IMR-90 (cell line): ENCODE measurements at regions not wholly inside any gene's neighbourhood (a gene's known extent, or its start where the extent isn't known, plus 50 kb on each side); places are given as distances from the start of the nearest gene placed in this dataset.

Source experiments
- ATAC-seq: fragments of 200-7000 bp; cut with Tn5 transposase; 2 replicates; pipeline ENCODE4 v1.9.1; 2020; ENCODE audit warnings: low read depth, mild to moderate bottlenecking, moderate library complexity
- BruUV-seq: library from RNA; stranded (reverse); fragments of 400-500 nt; replicated peaks from 2 replicates; lab custom pipeline; 2021; lab: Mats Ljungman, UMichigan
- CTCF ChIA-PET: fragments of 300-600 bp; formaldehyde crosslinking; extraction: SDS; loops from one replicate; lab custom pipeline; 2021; ENCODE audit warnings: antibody characterized with exemption; lab: Yijun Ruan, JAX
- POLR2A ChIA-PET: fragments of 300-600 bp; sonication (Branson Sonifier 250); formaldehyde crosslinking; loops from one replicate; lab custom pipeline; 2022; ENCODE audit warnings: antibody characterized with exemption; ENCODE audit not compliant: unreplicated experiment; lab: Charles Lee
- DNase-seq: peaks from one replicate; pipeline ENCODE4 v3.0.0; 2013
- H2AFZ ChIP-seq: replicated peaks from 2 replicates; pipeline ENCODE3; 2013; ENCODE audit warnings: low read length, mild to moderate bottlenecking; ENCODE audit not compliant: poor library complexity
- H2AK5ac ChIP-seq: 2 replicates; pipeline ENCODE4 v1.6.1; 2013; ENCODE audit warnings: low read depth, low read length, inconsistent platforms
- H2AK9ac ChIP-seq: replicated peaks from 2 replicates; pipeline ENCODE3; 2013; ENCODE audit warnings: mild to moderate bottlenecking, low read depth, low read length, moderate library complexity; ENCODE audit not compliant: poor library complexity
- H2BK120ac ChIP-seq: 2 replicates; pipeline ENCODE4 v1.6.1; 2013; ENCODE audit warnings: low read depth, low read length, inconsistent platforms
- H2BK15ac ChIP-seq: 3 replicates; pipeline ENCODE4 v1.6.1; 2013; ENCODE audit warnings: low read depth, low read length, inconsistent platforms
- H2BK20ac ChIP-seq: 2 replicates; pipeline ENCODE4 v1.6.1; 2013; ENCODE audit warnings: low read depth, mild to moderate bottlenecking, inconsistent platforms, low read length, moderate library complexity
- H2BK5ac ChIP-seq: 2 replicates; pipeline ENCODE4 v1.6.1; 2013; ENCODE audit warnings: mild to moderate bottlenecking, low read depth, low read length, inconsistent platforms; ENCODE audit not compliant: poor library complexity, severe bottlenecking
- H3K14ac ChIP-seq: replicated peaks from 2 replicates; pipeline ENCODE4 v1.6.1; 2013; ENCODE audit warnings: low read depth, low read length, inconsistent platforms
- H3K18ac ChIP-seq: 2 replicates; pipeline ENCODE4 v1.6.1; 2013; ENCODE audit warnings: low read depth, low read length, control low read depth
- H3K23ac ChIP-seq: 2 replicates; pipeline ENCODE4 v1.6.1; 2013; ENCODE audit warnings: low read depth, low read length, inconsistent platforms
- H3K27ac ChIP-seq: 2 replicates; pipeline ENCODE4 v1.5.1; 2013; ENCODE audit warnings: mild to moderate bottlenecking, control low read depth, low read length; ENCODE audit not compliant: insufficient read depth
- H3K27me3 ChIP-seq: 2 replicates; pipeline ENCODE4 v1.6.1; 2013; ENCODE audit warnings: low read length; ENCODE audit not compliant: control insufficient read depth, insufficient read depth
- H3K36me3 ChIP-seq: 2 replicates; pipeline ENCODE4 v1.6.1; 2013; ENCODE audit warnings: low read length, mixed read lengths; ENCODE audit not compliant: control insufficient read depth, insufficient read depth
- H3K4ac ChIP-seq: 2 replicates; pipeline ENCODE4 v1.6.1; 2013; ENCODE audit warnings: low read depth, low read length, inconsistent platforms
- H3K4me1 ChIP-seq: 2 replicates; pipeline ENCODE4 v1.6.1; 2013; ENCODE audit warnings: low read length, mixed read lengths; ENCODE audit not compliant: control insufficient read depth, insufficient read depth
- H3K4me2 ChIP-seq: 2 replicates; pipeline ENCODE4 v1.6.1; 2013; ENCODE audit warnings: low read depth, mild to moderate bottlenecking, control low read depth, low read length, moderate library complexity
- H3K4me3 ChIP-seq: 2 replicates; pipeline ENCODE4 v1.5.1; 2013; ENCODE audit warnings: low read depth, mild to moderate bottlenecking, control low read depth, low read length, moderate library complexity; ENCODE audit not compliant: insufficient read depth
- H3K56ac ChIP-seq: 2 replicates; pipeline ENCODE4 v1.6.1; 2013; ENCODE audit warnings: low read length, inconsistent platforms; ENCODE audit not compliant: insufficient read depth; ENCODE audit errors: extremely low read depth
- H3K79me1 ChIP-seq, 2 experiments: 2 replicates each; pipeline ENCODE4 v1.6.1; 2013; ENCODE audit warnings: low read length in 2 of 2, inconsistent platforms in 1 of 2, low read depth in 1 of 2
- H3K9ac ChIP-seq: 2 replicates; pipeline ENCODE4 v1.6.1; 2013; ENCODE audit warnings: low read depth, low read length, control low read depth
- H3K9me1 ChIP-seq: 2 replicates; pipeline ENCODE4 v1.6.1; 2013; ENCODE audit warnings: low read length, inconsistent platforms; ENCODE audit not compliant: insufficient read depth
- H3K9me3 ChIP-seq: 2 replicates; pipeline ENCODE4 v1.6.1; 2013; ENCODE audit warnings: low read length; ENCODE audit not compliant: control insufficient read depth, insufficient read depth
- H4K20me1 ChIP-seq: 2 replicates; pipeline ENCODE4 v1.6.1; 2013; ENCODE audit warnings: low read length, inconsistent platforms; ENCODE audit not compliant: insufficient read depth
- H4K5ac ChIP-seq: 2 replicates; pipeline ENCODE4 v1.6.1; 2013; ENCODE audit warnings: mild to moderate bottlenecking, low read depth, low read length, control low read depth
- H4K8ac ChIP-seq, 2 experiments: 2 replicates each; pipeline ENCODE4 v1.6.1; 2013; ENCODE audit warnings: low read depth in 2 of 2, low read length in 2 of 2, control low read depth in 1 of 2, inconsistent platforms in 1 of 2
- H4K91ac ChIP-seq: 2 replicates; pipeline ENCODE4 v1.6.1; 2013; ENCODE audit warnings: low read depth, low read length, inconsistent platforms; ENCODE audit not compliant: insufficient read depth
- CEBPB ChIP-seq: IDR thresholded peaks from 2 replicates; pipeline ENCODE4 v1.6.1; 2012; ENCODE audit warnings: low read depth, low read length, improper control_type of control experiment
- CHD1 ChIP-seq: IDR thresholded peaks from 2 replicates; pipeline ENCODE4 v1.6.1; 2012; ENCODE audit warnings: low read depth, low read length, improper control_type of control experiment
- CTCF ChIP-seq: conservative IDR thresholded peaks from 2 replicates; pipeline ENCODE4 v1.5.1; 2012; ENCODE audit warnings: mild to moderate bottlenecking, low read depth, low read length, improper control_type of control experiment
- ELK1 ChIP-seq: fragments of 150-350 bp; IDR thresholded peaks from 2 replicates; pipeline ENCODE4 v1.6.1; 2016; ENCODE audit warnings: low read depth, mild to moderate bottlenecking, low read length, moderate library complexity, borderline replicate concordance
- FOS ChIP-seq: fragments of 150-350 bp; IDR thresholded peaks from 2 replicates; pipeline ENCODE4 v1.6.1; 2016; ENCODE audit warnings: low read depth, low read length
- MAFK ChIP-seq: IDR thresholded peaks from 2 replicates; pipeline ENCODE4 v1.6.1; 2012; ENCODE audit warnings: low read depth, low read length, improper control_type of control experiment
- MAZ ChIP-seq: IDR thresholded peaks from 2 replicates; pipeline ENCODE4 v1.6.1; 2012; ENCODE audit warnings: low read depth, mild to moderate bottlenecking, low read length, improper control_type of control experiment, moderate library complexity, borderline replicate concordance
- MXI1 ChIP-seq: IDR thresholded peaks from 2 replicates; pipeline ENCODE4 v1.6.1; 2012; ENCODE audit warnings: low read depth, mild to moderate bottlenecking, low read length, moderate library complexity, borderline replicate concordance
- NFE2L2 ChIP-seq: fragments of 150-350 bp; IDR thresholded peaks from 2 replicates; pipeline ENCODE4 v1.6.1; 2016; ENCODE audit warnings: low read depth, mild to moderate bottlenecking, low read length
- RAD21 ChIP-seq: IDR thresholded peaks from 2 replicates; pipeline ENCODE4 v1.6.1; 2012; ENCODE audit warnings: low read length, improper control_type of control experiment
- RCOR1 ChIP-seq: IDR thresholded peaks from 2 replicates; pipeline ENCODE4 v1.6.1; 2012; ENCODE audit warnings: mild to moderate bottlenecking, low read length, improper control_type of control experiment; ENCODE audit not compliant: insufficient replicate concordance
- SMC3 ChIP-seq: fragments of 150-350 bp; IDR thresholded peaks from 2 replicates; pipeline ENCODE4 v1.6.1; 2016; ENCODE audit warnings: low read depth, mild to moderate bottlenecking, antibody characterized with exemption, low read length, moderate library complexity
- USF2 ChIP-seq: fragments of 150-350 bp; IDR thresholded peaks from 2 replicates; pipeline ENCODE4 v1.6.1; 2017; ENCODE audit warnings: mild to moderate bottlenecking, antibody characterized with exemption, low read length, low read depth
- WGBS, 2 experiments: methylation state at CpG; one replicate each; pipeline versions ENCODE4 v1.1.5 to v1.1.7; 2013; ENCODE audit warnings: missing lambda C conversion rate in 2 of 2; ENCODE audit not compliant: insufficient read length in 1 of 2; ENCODE audit errors: extremely low coverage in 2 of 2; 5-methylcytosine and 5-hydroxymethylcytosine counted together
- dilution Hi-C: fragments of 300-500 bp; cut with HindIII; formaldehyde crosslinking; loops from one replicate; pipeline ENCODE4 v1.14.3; 2018; ENCODE audit warnings: low sequenced_read_pairs; ENCODE audit not compliant: unreplicated experiment
- in situ Hi-C: fragments of 300-500 bp; cut with MboI; formaldehyde crosslinking; loops from 3 replicates; pipeline ENCODE4 v1.14.3; 2019; ENCODE audit warnings: low sequenced_read_pairs, inconsistent platforms, mixed read lengths
- intact Hi-C: fragments of 100-400 bp; cut with micrococcal nuclease; formaldehyde crosslinking; loops from 2 replicates; pipeline ENCODE4 v1.10.0; 2022

- Histone ChIP-seq H4K8ac (peak overlapping the region; percentile 48 to 85), H2BK120ac (peak overlapping the region; percentile 24; the same call in 1 of the 2 replicates), H3K18ac (no peak overlapping the region), H2BK5ac (no peak overlapping the region), H2BK15ac (no peak overlapping the region), H4K91ac (peak overlapping the region; percentile 51), H3K27ac (no peak overlapping the region), H2AFZ (peak overlapping the region; percentile 92), H3K14ac (peak overlapping the region; percentile 35), H3K27me3 (no peaks in the 10 kb centered on the region), H2AK5ac (no peak overlapping the region), H3K4me1 (no peaks in the 10 kb centered on the region), H3K9me3 (peaks cover 2% of the 10 kb centered on the region), H3K79me1 (no peaks in the 10 kb centered on the region), H2AK9ac (peak overlapping the region; percentile 0), H3K4ac (peak overlapping the region; percentile 50), H3K23ac (peak overlapping the region; percentile 20; the same call in 1 of the 2 replicates), H3K36me3 (no peaks in the 10 kb centered on the region), H2BK20ac (no peak overlapping the region; the same call in 1 of the 2 replicates), H3K4me3 (peak overlapping the region; percentile 10; the same call in 1 of the 2 replicates), H3K9ac (no peak overlapping the region), H4K20me1 (no peaks in the 10 kb centered on the region), H3K56ac (no peak overlapping the region), H3K9me1 (no peaks in the 10 kb centered on the region), H3K4me2 (peak overlapping the region; percentile 74), H4K5ac (peak overlapping the region; percentile 34)
- DNase-seq (peak; percentile 82), ATAC-seq (peak; percentile 97)
- CTCF ChIA-PET: interaction anchor here (0.5 to 2.1 kb wide), 19 partner anchors 9 to 207 kb away, joined by 3 to 23 read pairs (median 3); partner anchors contain the start of gene ARHGAP18
- dilution Hi-C loops (no loop called here), in situ Hi-C loops (no loop called here), intact Hi-C loops (loop anchor here (1.0 kb wide), 1 partner anchor 246 kb away; no protein-coding TSS in a partner anchor)
- 27% methylated on average over 2 of the region's 8 CpGs; no CpG with 5 or more reads in 1 of the 2 experiments for WGBS, 2 experiments
- POLR2A ChIA-PET: no interaction called here
- no TSS peak for BruUV-seq
- TF ChIP-seq CTCF (peak; percentile 92), ELK1 (no peak), SMC3 (peak; percentile 82), MAZ (no peak), RCOR1 (no peak), NFE2L2 (no peak), CHD1 (no peak), CEBPB (no peak), RAD21 (peak; percentile 83), FOS (no peak), MXI1 (no peak), MAFK (no peak), USF2 (no peak)
Observed at GRCh38 chr6:129774697-129775447, 64.9 kb upstream of the ARHGAP18 start.
